ENCODE measurements at regions not wholly inside any gene's neighbourhood (a gene's known extent, or its start where the extent isn't known, plus 50 kb on each side); places are given as distances from the start of the nearest gene placed in this dataset.

- H3K4me3 Mint-ChIP-seq = no peak overlapping the region
- H3K36me3 Mint-ChIP-seq (ENCODE audit: low read depth) = no peaks in the 10 kb centered on the region
- DNase-seq = no peak
- H3K27ac Mint-ChIP-seq = no peak overlapping the region
- H3K27me3 Mint-ChIP-seq (ENCODE audit: low read depth, poor library complexity) = peaks cover 10% of the 10 kb centered on the region
- H3K9me3 Mint-ChIP-seq = no peaks in the 10 kb centered on the region
- no peak for TF ChIP-seq CTCF (IDR thresholded peaks at IDR 0.05)
- H3K4me1 Mint-ChIP-seq = peaks cover 14% of the 10 kb centered on the region
These were observed 116.2 kb upstream of the RASGRP1 start for GRCh38 chr15:38680775-38681174.

- peaks cover 18% of the 10 kb centered on the region for H3K4me1 Mint-ChIP-seq
- H3K36me3 Mint-ChIP-seq (ENCODE audit: low read depth) = no peaks in the 10 kb centered on the region
- TF ChIP-seq CTCF (IDR thresholded peaks at IDR 0.05) = no peak
- no peak for DNase-seq
- H3K27ac Mint-ChIP-seq = no peak overlapping the region
- no peaks in the 10 kb centered on the region for H3K9me3 Mint-ChIP-seq
- no peak overlapping the region for H3K4me3 Mint-ChIP-seq
- H3K27me3 Mint-ChIP-seq (ENCODE audit: low read depth, poor library complexity) = peaks cover 10% of the 10 kb centered on the region
These were observed 117.7 kb upstream of the RASGRP1 start for GRCh38 chr15:38682363-38682762.

DNA sequence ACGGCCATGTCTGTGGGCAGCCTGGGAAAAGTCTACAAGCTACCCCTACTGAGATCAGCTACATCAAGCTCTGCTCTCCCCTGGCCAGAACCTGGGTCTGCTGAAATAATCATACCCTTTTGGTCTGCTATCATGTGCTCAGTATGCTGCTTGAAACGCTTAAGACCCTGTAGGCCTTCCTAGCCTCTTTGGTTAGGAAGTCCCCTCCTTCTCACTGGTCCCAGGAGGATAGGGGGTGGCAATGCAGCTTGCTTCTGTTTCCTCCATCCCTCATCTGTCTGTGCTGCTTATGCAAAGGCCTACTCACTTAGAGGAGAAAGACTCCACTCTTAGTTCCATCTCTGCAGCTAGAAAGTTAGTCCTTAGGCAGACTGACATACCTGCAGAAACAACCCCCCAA, 118.2 kb upstream of the RASGRP1 start:
- no peaks in the 10 kb centered on the region for H3K9me3 Mint-ChIP-seq
- TF ChIP-seq CTCF (IDR thresholded peaks at IDR 0.05) = no peak
- DNase-seq = no peak

GRCh38 chr15:38683382-38684242, 119.0 kb upstream of the RASGRP1 start:
- Mint-ChIP-seq H3K9me3 (no peaks in the 10 kb centered on the region), H3K36me3 (ENCODE audit: low read depth) (no peaks in the 10 kb centered on the region), H3K27ac (no peak overlapping the region), H3K4me1 (peaks cover 12% of the 10 kb centered on the region), H3K27me3 (ENCODE audit: low read depth, poor library complexity) (peaks cover 7% of the 10 kb centered on the region), H3K4me3 (no peak overlapping the region)
- TF ChIP-seq CTCF (IDR thresholded peaks at IDR 0.05) = peak; percentile 83
- peak; percentile 58 for DNase-seq

More for the DNA sequence above, 118.2 kb upstream of the RASGRP1 start:
- Mint-ChIP-seq H3K4me3 (no peak overlapping the region), H3K27me3 (ENCODE audit: low read depth, poor library complexity) (peaks cover 8% of the 10 kb centered on the region), H3K27ac (no peak overlapping the region), H3K36me3 (ENCODE audit: low read depth) (no peaks in the 10 kb centered on the region), H3K4me1 (peaks cover 19% of the 10 kb centered on the region)

DNA sequence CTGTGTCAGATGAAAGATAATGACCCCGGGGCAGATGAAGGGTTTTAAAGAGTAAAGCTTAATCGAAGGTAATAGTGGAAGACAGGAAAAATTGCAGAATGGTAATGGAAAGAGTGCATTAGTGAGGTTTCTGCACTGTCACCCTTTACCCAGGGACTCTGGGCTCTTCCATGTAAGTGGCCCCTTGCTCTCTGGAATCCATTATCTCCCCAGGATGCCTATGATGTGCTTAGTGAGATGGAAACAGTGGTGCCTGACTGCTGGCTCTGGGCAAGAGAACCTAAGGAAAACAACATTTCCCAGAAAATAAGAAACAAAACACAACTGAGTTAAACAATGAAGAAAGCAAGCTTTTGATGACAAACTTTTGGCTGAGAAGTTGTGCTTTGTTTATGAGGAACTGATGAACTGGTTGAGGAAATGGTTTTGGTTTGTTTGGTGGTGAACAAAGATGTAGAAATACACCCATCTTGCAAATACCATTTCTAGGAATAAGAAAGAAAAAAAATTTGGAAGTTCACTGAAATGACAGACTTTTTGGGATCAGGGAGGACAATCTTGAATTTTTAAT, 119.9 kb upstream of the RASGRP1 start:
- no peaks in the 10 kb centered on the region for H3K36me3 Mint-ChIP-seq (ENCODE audit: low read depth)
- no peak overlapping the region for H3K4me3 Mint-ChIP-seq
- no peaks in the 10 kb centered on the region for H3K9me3 Mint-ChIP-seq
- H3K27ac Mint-ChIP-seq = no peak overlapping the region
- peaks cover 10% of the 10 kb centered on the region for H3K27me3 Mint-ChIP-seq (ENCODE audit: low read depth, poor library complexity)
- no peak for DNase-seq
- TF ChIP-seq CTCF (IDR thresholded peaks at IDR 0.05) = no peak
- peaks cover 7% of the 10 kb centered on the region for H3K4me1 Mint-ChIP-seq

Data from nephron progenitor cell (in vitro differentiated cells).